GM21619 (cell line): ENCODE measurements at regions not wholly inside any gene's neighbourhood (a gene's known extent, or its start where the extent isn't known, plus 50 kb on each side); places are given as distances from the start of the nearest gene placed in this dataset.
"Not testable (repeated sequence)": the region's sequence is repeated elsewhere in the genome, so short reads cannot be mapped to it uniquely, and the experiment has no call there.

Source experiments
- ATAC-seq: cut with Tn5 transposase; IDR thresholded peaks from one replicate; pipeline ENCODE4 v1.9.1; 2021; ENCODE audit not compliant: unreplicated experiment

- no peak for ATAC-seq
These were observed 233.4 kb upstream of the LRTM1 start for GRCh38 chr3:55161231-55161630.

GRCh38 chr3:55160241-55160983 is 232.6 kb upstream of the LRTM1 start:
- no peak for ATAC-seq

- no peak for ATAC-seq
These were observed 231.9 kb upstream of the LRTM1 start for GRCh38 chr3:55159711-55160110.

GRCh38 chr3:55159016-55159415 is 231.2 kb upstream of the LRTM1 start:
- ATAC-seq: no peak

GRCh38 chr3:55158345-55158744 is 230.5 kb upstream of the LRTM1 start:
- ATAC-seq: no peak

- no peak for ATAC-seq
These were observed 229.9 kb upstream of the LRTM1 start for GRCh38 chr3:55157731-55158130.

- no peak for ATAC-seq
These were observed 229.2 kb upstream of the LRTM1 start for GRCh38 chr3:55156851-55157650.

- no peak for ATAC-seq
These were observed 220.2 kb upstream of the LRTM1 start for GRCh38 chr3:55147856-55148720.

GRCh38 chr3:55147406-55147805 is 219.5 kb upstream of the LRTM1 start:
- no peak for ATAC-seq

GRCh38 chr3:55146216-55146615 is 218.4 kb upstream of the LRTM1 start:
- no peak for ATAC-seq

GRCh38 chr3:55144015-55144673 is 216.3 kb upstream of the LRTM1 start:
- no peak for ATAC-seq

GRCh38 chr3:55143336-55143735 is 215.5 kb upstream of the LRTM1 start:
- no peak for ATAC-seq

GRCh38 chr3:55136291-55136690 is 208.4 kb upstream of the LRTM1 start:
- ATAC-seq: not testable (repeated sequence)

GRCh38 chr3:55128225-55128823 is 200.5 kb upstream of the LRTM1 start:
- no peak for ATAC-seq

- ATAC-seq: no peak
These were observed 199.7 kb upstream of the LRTM1 start for GRCh38 chr3:55127565-55127964.

GRCh38 chr3:55124371-55124770 is 196.5 kb upstream of the LRTM1 start:
- no peak for ATAC-seq
